HFF-Myc (cell line): ENCODE measurements at regions not wholly inside any gene's neighbourhood (a gene's known extent, or its start where the extent isn't known, plus 50 kb on each side); places are given as distances from the start of the nearest gene placed in this dataset.

Experiments
- DNase-seq: peaks from one replicate; pipeline ENCODE4 v3.0.0-alpha.2; 2011; ENCODE audit warnings: low read depth; ENCODE audit errors: extremely low read depth
- H3K4me3 ChIP-seq: replicated peaks from 2 replicates; pipeline ENCODE4 v1.5.1; 2011; ENCODE audit warnings: low read depth, mild to moderate bottlenecking, control low read depth, low read length
- CTCF ChIP-seq: IDR thresholded peaks from 2 replicates; pipeline ENCODE4 v1.5.1; 2012; ENCODE audit warnings: mild to moderate bottlenecking, low read depth, low read length, control low read depth; ENCODE audit errors: missing control alignments

- no peak for DNase-seq
- H3K4me3 ChIP-seq = no peak overlapping the region
- TF ChIP-seq CTCF = no peak
Observed at GRCh38 chr6:67184405-67184804, 1450.7 kb upstream of the ADGRB3 start.

GRCh38 chr6:67175101-67175500 lies 1460.0 kb upstream of the ADGRB3 start:
- no peak for DNase-seq
- TF ChIP-seq CTCF = no peak
- H3K4me3 ChIP-seq = no peak overlapping the region

DNA sequence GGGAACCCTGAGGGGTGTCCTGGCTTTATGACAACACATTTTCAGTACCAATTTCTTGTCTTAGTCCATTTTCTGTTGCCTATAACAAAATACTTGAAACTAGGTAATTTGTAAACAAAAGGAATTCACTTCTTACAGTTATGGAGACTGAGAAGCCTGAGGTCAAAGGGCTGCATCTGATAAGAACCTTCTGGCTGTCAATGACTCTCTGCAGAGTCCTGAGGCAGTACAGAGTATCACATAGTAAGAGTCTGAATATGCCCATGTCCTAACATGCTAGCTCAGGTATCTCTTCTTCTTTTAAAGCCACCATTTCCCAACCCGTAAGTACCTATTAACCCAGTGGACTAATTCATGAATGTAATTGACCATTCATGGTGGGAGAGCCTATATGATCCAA lies 1458.6 kb upstream of the EYS start:
- no peak for DNase-seq
- no peak overlapping the region for H3K4me3 ChIP-seq
- no peak for TF ChIP-seq CTCF

GRCh38 chr6:67160820-67161219 lies 1453.8 kb upstream of the EYS start:
- H3K4me3 ChIP-seq = no peak overlapping the region
- no peak for TF ChIP-seq CTCF
- DNase-seq = no peak

DNA sequence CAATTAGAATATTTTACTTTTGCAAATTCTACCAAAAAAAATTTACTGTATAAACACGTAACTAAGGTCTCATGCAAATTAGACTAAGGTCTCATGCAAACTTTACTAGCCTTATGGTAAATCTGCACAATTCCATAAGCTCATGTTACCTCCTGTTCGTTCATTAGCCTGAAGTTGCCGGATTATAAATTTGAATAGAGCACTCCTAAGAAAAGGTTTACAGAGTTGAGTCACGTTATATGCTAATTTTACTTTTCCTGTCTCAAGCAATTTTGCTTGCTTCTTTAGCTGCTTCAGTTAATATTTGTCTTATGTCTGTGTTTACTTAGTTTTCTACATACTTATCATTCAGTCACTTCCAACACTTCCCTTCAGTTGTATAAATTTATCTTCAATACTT lies 1434.0 kb upstream of the EYS start:
- TF ChIP-seq CTCF = no peak
- no peak for DNase-seq

GRCh38 chr6:67133973-67134372 lies 1426.9 kb upstream of the EYS start:
- TF ChIP-seq CTCF = no peak
- H3K4me3 ChIP-seq = no peak overlapping the region
- DNase-seq = no peak

More for the DNA sequence above, 1434.0 kb upstream of the EYS start:
- no peak overlapping the region for H3K4me3 ChIP-seq

DNA sequence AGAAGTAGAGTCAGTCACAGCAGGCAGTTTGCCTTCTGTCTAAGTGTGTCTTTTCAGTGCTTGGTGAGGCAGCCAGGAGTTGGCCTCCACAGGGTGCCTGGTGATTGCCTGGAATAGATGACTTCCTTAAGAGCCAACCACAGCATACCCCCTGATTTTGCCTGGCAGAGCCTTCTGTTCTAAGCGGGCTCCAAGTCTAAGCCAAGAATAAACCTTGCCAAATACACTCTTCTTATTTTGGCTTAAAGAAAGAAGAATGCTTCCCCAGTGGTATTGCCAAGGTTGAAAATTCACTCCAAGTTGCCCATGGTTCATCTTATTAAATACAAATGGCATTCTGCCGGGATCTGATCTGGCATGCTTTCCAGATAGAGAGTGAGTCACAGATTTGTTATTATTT lies 1424.8 kb upstream of the EYS start:
- TF ChIP-seq CTCF = no peak
- no peak overlapping the region for H3K4me3 ChIP-seq
- DNase-seq = no peak
